ENCODE measurements at regions not wholly inside any gene's neighbourhood (a gene's known extent, or its start where the extent isn't known, plus 50 kb on each side); places are given as distances from the start of the nearest gene placed in this dataset.

- TF ChIP-seq EZH2 (IDR thresholded peaks at IDR 0.05; ENCODE audit: borderline replicate concordance, insufficient read depth, low read length, poor library complexity, severe bottlenecking) (no peak), CTCF (IDR thresholded peaks at IDR 0.05; ENCODE audit: poor library complexity, severe bottlenecking) (no peak), TAF1 (IDR thresholded peaks at IDR 0.05; ENCODE audit: low read depth) (no peak), POLR2AphosphoS5 (IDR thresholded peaks at IDR 0.05) (no peak), EP300 (conservative IDR thresholded peaks at IDR 0.05; ENCODE audit: poor library complexity, severe bottlenecking) (no peak), REST (IDR thresholded peaks at IDR 0.05; ENCODE audit: borderline replicate concordance) (no peak), SMC3 (conservative IDR thresholded peaks at IDR 0.05; ENCODE audit: poor library complexity) (no peak), MXI1 (conservative IDR thresholded peaks at IDR 0.05; ENCODE audit: poor library complexity, severe bottlenecking) (no peak)
Measured at GRCh38 chr6:167717455-167717854, 109.3 kb upstream of the AFDN start.
